ENCODE measurements at regions not wholly inside any gene's neighbourhood (a gene's known extent, or its start where the extent isn't known, plus 50 kb on each side); places are given as distances from the start of the nearest gene placed in this dataset.

GRCh38 chr2:220955776-220956175 is 616.3 kb downstream of the EPHA4 start:
- no peak for DNase-seq

DNA sequence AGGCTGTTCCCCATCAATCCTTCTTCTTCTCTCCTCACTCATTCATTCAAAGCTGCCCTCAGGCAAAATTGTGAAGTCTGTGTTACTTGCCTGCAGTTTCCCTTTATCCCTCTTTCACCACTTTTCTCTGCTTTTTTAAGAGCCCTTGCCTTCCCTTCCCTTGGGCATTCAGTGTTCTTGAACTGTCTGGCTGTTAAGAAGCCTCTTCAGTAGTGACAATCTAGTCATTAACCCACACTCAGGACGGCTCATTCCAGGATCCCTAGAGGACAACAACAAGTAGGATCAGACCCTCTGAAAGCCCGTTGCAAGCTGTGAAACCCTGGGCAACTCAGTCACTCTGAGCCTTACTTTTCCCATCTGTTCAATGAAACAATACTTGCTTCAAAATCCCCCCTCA is 615.7 kb downstream of the EPHA4 start:
- no peak for DNase-seq

DNA sequence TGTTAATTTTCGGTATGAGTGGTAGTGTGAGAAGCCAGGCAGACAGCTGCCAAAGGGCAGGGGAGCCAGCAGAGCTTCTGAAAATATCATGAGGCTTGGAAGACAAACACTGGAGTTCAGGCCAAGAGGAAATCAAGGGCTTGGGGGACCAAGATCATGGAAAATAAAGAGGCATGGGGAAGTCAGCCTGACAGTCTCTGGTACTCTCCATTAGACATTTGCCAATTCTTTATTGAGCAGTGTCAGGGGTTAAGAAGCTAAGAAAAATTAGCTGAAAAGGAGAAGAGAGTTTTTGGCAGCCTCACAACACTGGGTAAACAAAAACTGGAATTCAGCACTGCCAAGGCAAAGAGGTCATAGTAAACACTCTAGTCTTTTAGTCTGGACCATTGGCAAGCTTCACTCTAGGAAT is 612.7 kb downstream of the EPHA4 start:
- no peak for DNase-seq

GRCh38 chr2:220961143-220961860 is 610.8 kb downstream of the EPHA4 start:
- no peak for DNase-seq

DNA sequence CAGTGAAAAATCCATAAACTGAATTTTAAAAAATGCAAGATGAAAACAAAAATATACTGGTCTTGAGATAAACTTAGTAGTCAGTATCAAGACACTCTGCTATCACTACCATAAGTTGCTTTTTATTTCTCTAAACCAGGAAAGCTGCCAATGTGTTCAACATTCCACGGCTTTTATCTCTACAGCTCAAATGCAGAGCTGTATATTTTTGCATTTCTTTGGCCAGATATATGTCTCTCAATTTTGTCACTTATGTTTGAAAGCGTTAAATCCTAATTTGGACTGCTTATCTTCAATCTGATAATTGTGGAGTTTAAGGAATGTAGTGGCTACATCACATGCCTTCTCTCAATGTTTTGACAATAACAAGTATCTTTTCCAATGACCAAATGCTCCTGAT is 609.5 kb downstream of the EPHA4 start:
- no peak for DNase-seq

- DNase-seq: no peak
Measured at GRCh38 chr2:220963076-220963475, 609.0 kb downstream of the EPHA4 start.

DNA sequence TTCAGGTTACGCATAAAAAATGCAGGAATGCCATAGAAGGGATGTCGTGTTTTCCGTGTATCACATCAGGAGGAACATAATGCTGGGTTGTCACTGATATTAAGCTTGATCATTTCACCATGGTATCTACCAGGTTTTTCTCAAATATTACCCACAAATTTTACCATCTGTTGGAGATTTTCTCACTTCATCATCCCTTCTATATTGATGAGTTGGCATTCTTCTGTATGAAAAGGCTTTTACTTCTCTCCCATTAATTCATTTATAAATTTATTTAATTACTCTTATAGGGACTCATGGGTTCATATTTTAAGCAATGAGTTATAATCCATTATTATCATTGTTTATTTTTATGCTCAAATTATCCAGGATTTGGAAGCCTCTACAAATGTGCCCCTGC is 608.2 kb downstream of the EPHA4 start:
- DNase-seq: no peak

- no peak for DNase-seq
Measured at GRCh38 chr2:220966636-220967035, 605.5 kb downstream of the EPHA4 start.

DNA sequence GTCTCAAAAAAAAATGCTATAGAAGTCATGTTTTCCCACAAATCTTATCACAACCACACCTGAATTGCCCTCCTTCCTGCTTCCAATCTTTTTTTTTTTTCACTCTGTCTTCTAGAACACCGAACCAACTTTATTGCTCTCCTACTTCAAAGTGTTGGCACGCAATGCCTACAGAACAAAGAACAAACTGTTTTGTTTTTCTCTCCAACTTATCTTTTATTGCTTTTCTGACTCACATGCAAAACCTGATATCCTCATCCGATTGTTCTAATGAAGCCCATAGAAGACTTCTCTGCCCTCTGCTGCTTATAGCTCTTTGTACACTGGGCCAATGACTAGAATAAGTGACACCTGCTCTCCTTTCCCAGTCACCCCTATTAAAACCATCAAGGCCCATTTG is 602.8 kb downstream of the EPHA4 start:
- no peak for DNase-seq

DNA sequence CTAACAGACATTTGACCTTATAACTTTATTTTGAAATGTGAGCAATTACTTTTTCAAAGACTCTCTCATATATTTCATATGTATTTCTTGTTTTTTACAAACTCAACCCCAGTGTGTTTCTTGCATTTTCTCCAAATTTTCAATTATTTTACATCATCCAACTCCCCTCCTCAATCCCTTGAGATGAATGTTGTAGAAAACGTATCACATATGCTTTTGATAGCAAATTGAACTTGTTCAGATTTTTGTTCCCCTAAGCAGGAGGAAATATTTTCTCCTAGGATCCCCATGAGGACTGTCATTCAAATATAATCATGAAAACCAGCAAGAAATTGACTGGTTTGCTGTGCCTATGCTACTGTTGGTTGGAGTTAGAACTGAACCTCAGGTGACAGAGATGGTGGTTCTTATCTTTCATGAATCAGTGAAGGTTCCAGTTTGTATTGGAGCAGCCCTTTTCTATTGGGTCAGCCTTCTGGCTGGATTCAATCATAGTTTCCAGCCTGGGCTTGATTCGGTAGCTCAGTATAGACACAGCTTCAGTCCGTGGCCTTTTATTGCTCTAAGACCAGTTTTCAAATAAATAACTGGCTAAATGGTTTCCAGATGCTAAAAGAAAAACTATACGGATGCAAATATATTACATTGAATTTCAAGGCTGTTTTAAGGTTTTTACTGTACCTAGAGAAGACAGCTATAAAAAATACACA is 591.0 kb downstream of the EPHA4 start:
- DNase-seq: no peak

DNA sequence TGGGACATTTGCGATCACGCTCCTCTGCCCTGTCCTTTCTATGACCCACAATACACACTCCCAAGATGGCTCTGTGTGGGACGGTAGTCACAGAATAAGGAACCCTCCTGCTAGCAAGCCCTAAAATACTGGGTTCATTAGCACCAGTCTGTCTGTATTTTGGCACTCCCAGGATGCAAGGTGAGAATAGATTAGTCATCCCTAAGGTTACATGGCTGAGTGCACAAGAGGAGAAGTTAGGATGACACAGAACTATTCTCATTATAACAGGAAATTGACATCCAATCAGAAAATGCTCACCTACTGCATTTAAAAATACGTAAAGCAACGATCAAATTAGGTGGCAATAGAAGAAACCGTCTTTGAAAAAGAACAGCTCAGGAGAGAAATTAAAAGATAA is 590.2 kb downstream of the EPHA4 start:
- DNase-seq: no peak

DNA sequence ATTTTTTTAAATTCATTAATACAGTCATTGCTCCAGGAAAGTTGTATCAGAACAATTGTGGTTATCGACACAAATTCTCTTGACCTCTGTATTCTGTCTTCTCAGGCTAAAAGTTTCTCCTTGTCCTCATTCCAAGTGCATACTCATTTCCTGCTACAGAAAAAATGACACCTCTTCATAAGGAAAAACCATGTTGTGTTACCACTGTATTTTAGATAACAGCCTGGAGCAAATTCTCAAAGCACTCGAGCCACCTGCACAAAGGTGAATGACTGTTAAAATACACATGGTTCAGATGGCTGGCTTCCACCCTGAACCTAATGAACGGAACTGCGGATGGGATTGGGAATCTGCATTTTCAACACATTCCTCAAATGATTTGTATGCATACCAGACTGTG is 586.5 kb downstream of the EPHA4 start:
- no peak for DNase-seq

- no peak for DNase-seq
Measured at GRCh38 chr2:220987839-220988238, 584.3 kb downstream of the EPHA4 start.

DNA sequence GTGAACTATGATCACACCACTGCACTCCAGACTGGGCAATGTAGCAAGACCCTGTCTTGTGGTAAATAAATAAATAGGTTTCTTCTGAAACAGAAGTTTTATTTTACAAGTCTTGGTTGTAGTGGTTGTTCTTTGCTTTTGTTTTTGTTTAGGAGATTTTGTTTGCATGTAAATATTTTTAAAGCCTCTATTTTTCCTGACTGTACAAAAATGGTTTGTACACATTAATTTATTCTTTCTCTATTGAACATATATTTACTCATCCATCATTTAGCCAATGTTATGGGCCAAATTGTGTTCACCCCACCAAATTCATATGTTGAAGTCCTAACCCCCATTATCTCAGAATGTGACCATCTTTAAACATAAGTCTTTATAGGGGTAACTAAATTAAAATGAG is 580.1 kb downstream of the EPHA4 start:
- DNase-seq: no peak

DNA sequence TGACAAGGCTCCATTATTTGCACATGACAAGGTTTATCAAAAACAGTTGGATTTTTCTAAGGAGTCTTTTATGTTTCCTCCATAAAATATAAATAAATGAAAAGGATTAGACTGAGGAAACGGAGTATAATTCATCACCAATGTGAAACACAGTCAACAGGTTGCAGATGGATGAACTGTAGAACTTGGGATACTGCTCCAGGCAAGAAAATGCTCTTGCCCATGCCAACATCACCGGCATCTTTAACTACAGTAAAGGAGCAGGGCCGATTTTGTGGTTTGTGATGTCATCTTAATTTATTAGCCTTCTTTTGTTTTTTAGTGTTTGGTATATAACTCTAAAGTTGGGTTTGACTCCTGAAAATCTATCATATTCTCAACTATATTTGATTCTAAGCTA is 577.3 kb downstream of the EPHA4 start:
- no peak for DNase-seq

- DNase-seq: no peak
Measured at GRCh38 chr2:220995581-220995980, 576.5 kb downstream of the EPHA4 start.

DNA sequence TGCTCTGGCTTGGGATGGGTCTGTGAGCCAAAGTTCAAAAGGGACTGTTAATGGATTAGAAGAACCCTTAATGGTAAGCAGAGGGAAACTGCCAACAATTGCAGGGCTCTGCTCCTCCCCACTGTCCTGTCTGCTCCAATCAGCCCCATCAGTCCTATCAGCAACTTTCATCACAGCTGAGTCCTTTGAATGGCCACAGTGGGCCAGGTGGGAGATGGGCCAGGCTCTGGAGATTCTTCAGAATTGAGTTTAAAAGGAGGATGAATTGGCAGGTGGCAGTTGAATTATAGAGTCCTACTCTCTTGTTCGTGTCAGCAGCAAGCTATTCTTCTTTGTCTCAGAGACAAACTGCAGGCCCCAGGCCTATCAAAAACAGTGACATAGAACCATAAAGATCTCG is 573.9 kb downstream of the EPHA4 start:
- no peak for DNase-seq

DNA sequence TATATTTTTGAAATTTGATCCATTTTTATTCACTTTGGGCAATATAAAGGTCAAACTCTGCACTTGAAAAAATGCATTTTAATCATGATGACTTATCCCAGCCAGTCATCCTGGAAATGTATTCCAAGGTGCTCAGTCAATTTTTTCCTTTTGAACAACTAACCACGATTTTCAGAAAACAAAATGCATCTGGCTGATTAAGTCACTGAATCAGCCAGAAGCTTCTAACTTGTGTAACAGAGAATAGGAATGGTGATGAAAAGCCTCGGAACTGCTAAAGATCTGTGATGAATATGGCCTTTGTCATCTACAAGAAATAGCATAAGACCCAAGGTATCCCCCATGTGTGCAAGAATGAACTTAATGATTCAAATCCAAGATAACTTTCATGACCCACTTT is 572.7 kb downstream of the EPHA4 start:
- no peak for DNase-seq

- DNase-seq: no peak
Measured at GRCh38 chr2:221001381-221001801, 570.7 kb downstream of the EPHA4 start.

DNA sequence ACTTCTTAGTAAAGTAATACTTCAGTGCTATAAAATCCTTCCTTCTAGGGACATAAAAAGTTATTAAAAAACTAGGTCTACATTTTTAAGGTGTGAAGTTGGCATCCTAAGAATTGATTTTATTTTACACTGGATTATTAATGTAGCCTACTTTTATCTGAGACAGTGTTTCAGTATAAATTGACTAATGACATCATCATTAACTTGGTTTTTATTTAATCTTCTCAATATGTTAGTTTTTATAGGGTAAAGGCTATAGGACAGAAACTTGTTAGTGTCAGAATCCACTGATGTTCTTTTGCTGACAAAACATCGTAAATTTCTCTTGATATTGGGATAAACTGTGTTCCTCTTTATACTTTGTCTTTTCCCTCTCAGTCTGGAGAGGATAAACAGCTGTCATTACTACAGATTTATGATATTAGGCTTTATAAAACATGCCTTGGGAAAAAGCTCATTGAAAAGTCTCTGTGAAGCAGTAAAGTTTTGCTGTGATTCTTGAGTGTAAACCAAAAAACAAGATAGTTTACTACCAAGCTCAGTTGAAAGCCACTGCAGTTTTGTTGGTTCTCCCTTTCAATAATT is 569.9 kb downstream of the EPHA4 start:
- DNase-seq: no peak

- no peak for DNase-seq
Measured at GRCh38 chr2:221005338-221005737, 566.8 kb downstream of the EPHA4 start.

GRCh38 chr2:221006084-221006483 is 566.0 kb downstream of the EPHA4 start:
- no peak for DNase-seq

DNA sequence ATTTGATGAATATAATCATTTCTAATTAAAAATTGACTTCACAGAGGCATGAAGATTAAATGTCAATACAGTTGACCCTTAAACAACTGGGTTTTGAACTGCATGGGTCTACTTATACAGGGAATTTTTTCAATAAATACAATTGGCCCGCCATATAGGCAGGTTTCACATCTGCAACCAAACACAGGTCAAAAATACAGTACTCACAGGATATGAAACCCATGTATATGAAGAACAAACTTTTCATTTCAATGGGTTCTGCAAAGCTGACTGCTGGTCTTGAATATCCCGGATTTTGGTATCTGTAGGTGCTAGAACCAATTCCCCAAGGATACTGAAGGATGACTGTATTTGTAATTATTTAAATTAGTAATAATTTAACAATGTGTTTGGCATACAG is 555.6 kb downstream of the EPHA4 start:
- no peak for DNase-seq

GRCh38 chr2:221018262-221018661 is 553.8 kb downstream of the EPHA4 start:
- no peak for DNase-seq

Measured in inflammatory macrophage (primary cell).